Cardiac septum (tissue), 1 donor: ENCODE measurements at regions not wholly inside any gene's neighbourhood (a gene's known extent, or its start where the extent isn't known, plus 50 kb on each side); places are given as distances from the start of the nearest gene placed in this dataset.
"Not testable (repeated sequence)": the region's sequence is repeated elsewhere in the genome, so short reads cannot be mapped to it uniquely, and the experiment has no call there.

ENCODE experiments used
- DNase-seq: peaks from one replicate; pipeline ENCODE4 v3.0.0-alpha.2; 2020; ENCODE audit warnings: low spot score
- intact Hi-C: fragments of 100-400 bp; cut with DNase I; formaldehyde crosslinking; loops from one replicate; pipeline ENCODE4 v1.14.0; 2022
- donor health status: DM: no; HTN: no; CAD: no.

- intact Hi-C loops: not testable (repeated sequence)
- peak; percentile 51 for DNase-seq
Observed at GRCh38 chr10:78444741-78445140, 411.1 kb downstream of the RPS24 start.

DNA sequence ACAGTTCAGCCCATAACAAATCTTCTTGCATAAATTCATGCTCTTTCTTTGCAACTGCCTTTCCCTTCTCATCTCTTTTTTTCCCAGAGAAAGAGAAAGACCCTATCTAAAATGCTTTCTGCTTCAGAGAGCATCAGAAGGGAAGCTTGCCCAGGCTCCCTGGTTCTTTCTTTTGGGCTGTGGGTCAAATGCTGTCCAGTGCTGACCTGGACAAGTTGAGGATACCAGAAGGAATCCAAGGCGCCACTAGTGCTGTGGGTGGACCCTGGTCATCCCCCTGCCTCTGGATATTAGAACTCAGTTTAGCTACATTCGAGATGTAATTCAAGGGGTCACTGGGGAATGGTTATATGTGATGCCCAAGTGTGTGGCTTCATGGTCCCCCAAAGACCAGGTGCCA is 411.6 kb downstream of the RPS24 start:
- intact Hi-C loops: no loop called here
- DNase-seq: no peak

DNA sequence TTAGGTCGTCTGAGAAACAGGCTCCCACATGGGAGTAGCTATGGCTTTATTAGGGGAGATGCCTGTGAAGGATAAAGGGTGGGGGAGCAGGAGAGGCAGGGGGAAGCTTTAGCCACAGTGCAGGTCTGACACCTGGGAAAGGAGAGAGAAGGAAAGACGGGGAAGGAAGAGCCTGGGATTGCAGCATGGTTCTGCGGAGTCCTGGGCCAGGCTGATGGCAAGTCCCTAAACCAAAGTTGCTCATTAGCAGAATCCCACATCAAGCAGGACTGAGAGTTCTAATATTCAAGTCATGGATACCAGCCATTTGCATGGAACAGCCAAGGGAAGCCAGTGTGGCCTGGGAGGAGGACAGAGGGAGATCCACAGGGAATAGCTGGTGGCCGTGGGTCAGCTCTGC is 414.8 kb downstream of the RPS24 start:
- no peak for DNase-seq

DNA sequence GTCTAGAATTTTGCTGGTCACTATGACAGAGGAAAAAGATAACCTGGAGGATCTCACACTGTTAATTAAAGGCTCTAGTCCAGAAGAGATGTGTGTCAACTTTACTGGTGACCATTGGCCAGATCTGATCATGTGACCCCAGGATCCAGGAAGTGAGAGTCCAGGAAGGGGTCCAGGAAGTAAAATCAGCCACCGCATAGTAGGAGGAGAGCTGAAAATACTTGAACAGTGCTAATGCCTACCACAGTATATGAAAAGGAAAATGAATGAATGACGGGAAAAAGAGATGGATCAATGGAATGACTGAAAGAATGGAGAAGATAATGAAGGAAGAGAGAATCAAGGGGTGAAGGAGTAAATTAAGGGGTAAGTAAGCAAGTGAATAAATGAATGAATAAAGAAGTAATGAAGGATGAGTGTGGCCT is 415.3 kb downstream of the RPS24 start:
- intact Hi-C loops: no loop called here

More for the DNA sequence above, 414.8 kb downstream of the RPS24 start:
- intact Hi-C loops: no loop called here

DNA sequence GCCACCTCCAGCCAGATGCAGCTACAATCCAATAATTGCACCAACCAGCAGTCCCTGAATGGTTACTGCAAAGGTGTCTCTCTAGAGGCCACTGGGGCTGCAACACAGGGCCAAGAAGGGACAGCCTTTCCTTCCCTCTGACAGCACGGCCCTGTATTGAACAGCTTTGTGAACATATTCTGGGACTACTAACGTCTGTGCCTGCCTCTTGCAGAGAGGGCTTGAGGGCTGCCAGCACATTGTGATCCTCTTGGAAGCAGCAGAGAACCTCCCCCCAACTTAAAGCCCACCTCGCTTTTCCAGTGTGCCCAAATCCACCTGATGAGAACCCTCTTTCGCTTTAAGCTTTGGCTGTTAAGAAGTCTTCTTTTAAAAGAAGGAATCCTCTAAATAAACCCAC is 415.9 kb downstream of the RPS24 start:
- intact Hi-C loops: no loop called here
- peak; percentile 12 for DNase-seq

More for the DNA sequence above, 415.3 kb downstream of the RPS24 start:
- no peak for DNase-seq

GRCh38 chr10:78450239-78450638 is 416.6 kb downstream of the RPS24 start:
- intact Hi-C loops: no loop called here
- DNase-seq: peak; percentile 20

- intact Hi-C loops: no loop called here
- peak; percentile 56 for DNase-seq
Observed at GRCh38 chr10:78450807-78451485, 417.3 kb downstream of the RPS24 start.

- intact Hi-C loops: no loop called here
- peak; percentile 60 for DNase-seq
Observed at GRCh38 chr10:78451592-78451991, 417.9 kb downstream of the RPS24 start.

GRCh38 chr10:78454123-78454645 is 420.5 kb downstream of the RPS24 start:
- DNase-seq: no peak
- intact Hi-C loops: no loop called here

DNA sequence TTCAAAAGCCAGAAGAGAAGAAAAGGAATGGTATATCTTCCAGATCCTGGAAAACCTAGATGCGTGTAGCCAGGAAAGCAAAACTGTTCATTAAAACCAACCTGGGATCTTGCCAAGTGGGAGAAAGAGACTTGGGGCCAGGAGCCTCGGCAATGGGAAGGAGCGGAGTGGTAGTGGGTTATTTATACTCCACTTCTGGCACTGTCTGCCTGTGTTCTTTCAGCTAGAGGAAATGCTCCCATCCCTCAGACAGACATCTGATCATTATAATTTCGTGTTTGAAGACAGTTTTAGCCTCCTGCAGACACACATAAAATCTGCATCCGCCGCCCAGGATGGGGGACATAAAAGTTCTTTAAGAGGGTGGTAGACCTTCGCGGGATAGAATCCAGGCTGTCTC is 421.6 kb downstream of the RPS24 start:
- DNase-seq: no peak
- intact Hi-C loops: no loop called here

GRCh38 chr10:78455811-78456210 is 422.1 kb downstream of the RPS24 start:
- intact Hi-C loops: no loop called here
- no peak for DNase-seq

GRCh38 chr10:78456649-78457400 is 423.2 kb downstream of the RPS24 start:
- DNase-seq: no peak
- intact Hi-C loops: no loop called here

DNA sequence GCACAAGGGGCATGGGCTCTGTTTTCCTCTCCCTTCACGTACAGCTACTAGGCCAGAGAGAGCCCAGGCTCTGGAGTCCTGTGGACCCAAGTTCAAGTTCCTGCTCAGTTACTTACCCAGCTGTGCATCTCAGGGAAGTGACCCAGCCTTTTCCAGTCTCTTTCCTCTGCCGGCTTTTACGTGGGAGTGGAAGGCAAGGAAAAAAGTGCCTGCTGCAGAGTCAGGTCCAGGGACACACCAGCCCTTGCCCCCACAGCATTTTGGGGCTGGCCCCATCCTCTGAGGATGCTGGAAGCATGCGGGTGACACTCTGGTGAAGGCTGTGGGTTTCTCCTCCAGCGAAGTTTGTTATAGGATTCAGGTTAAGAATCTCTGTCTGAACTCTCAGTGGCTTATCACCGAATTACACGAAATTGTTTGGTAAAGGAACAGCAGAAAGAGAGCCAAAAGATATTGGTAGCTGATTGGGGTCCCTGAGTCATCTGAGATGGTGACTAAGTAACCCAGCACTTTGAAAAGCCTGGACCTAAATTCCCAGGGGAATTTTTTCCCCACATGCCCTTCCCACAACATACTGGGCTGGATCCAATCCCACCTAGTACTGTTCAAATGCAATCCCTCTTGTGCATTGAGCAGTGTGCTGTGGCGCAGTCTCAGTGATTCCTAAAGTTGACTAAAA is 424.3 kb downstream of the RPS24 start:
- intact Hi-C loops: no loop called here
- DNase-seq: peak; percentile 29

DNA sequence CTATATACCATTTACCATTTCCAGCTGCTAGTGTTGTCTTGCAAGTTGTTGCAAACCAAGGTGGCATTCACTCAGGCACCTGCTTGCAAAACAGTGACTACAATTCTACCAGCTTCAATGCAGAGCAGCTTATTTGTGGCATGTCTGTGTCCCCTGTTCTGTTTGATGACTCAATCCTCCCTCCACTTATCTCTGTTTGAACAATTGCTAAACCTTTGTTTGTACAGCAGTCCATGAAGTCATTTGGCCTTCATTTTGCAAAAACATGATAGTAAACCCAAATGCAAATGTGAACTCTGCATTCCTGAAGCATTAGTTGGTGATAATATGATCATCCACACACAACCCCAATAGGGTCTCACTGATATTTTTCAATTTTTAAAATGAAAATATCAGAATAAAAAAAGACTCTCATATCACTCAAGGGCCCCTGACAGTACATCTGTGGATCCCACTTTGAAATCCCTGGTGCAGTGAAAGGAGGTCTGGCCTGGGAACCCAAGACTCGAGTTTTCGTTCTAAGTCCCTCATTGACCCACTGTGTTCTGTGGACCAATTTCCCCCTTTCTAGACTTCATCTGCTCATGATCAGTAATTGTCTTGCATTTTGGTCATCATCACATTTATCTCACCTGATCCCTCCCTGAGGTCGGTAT is 425.4 kb downstream of the RPS24 start:
- intact Hi-C loops: no loop called here

GRCh38 chr10:78459639-78460037 is 426.0 kb downstream of the RPS24 start:
- intact Hi-C loops: no loop called here
- peak; percentile 20 for DNase-seq

More for the DNA sequence above, 425.4 kb downstream of the RPS24 start:
- DNase-seq: peak; percentile 15

DNA sequence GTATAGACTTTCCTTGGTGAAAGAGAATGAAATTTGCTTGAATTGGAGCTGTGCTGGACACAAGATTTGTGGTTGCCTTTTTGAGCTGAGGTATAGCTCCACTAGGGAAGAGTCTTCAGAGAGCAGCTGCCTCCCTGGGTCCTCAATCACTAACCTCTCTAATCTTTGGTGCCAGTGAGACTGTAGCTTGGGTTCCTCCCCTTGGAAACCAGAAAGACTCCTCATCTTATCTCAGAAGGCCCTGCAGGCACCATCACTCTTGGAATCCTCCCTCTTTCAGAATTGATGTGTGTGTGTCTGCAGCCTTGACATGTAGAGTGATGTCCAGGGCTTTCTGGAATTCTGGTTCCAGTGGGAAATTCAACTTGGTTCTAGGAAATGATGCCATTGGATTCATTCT is 426.5 kb downstream of the RPS24 start:
- intact Hi-C loops: no loop called here
- DNase-seq: peak; percentile 7

DNA sequence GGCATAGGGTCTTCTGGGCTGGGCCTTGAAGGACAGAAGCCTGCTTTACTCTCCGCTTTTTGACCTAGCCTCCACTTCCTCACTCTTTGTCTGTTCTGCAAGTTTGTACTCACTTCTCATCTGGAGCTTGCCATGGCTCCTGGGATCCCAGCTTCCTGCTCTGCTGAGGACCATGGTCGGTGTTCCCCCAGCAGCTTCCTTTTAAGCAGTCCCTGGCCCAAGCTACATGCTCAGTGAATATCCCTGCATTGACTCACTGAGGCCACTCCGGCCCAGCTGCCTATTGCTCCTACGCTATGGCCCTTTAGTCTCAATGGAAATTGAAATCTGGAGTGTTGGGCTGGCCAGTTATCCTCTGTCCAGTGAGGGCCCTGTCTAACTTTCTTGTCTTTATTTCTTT is 427.7 kb downstream of the RPS24 start:
- DNase-seq: peak; percentile 31
- intact Hi-C loops: no loop called here

DNA sequence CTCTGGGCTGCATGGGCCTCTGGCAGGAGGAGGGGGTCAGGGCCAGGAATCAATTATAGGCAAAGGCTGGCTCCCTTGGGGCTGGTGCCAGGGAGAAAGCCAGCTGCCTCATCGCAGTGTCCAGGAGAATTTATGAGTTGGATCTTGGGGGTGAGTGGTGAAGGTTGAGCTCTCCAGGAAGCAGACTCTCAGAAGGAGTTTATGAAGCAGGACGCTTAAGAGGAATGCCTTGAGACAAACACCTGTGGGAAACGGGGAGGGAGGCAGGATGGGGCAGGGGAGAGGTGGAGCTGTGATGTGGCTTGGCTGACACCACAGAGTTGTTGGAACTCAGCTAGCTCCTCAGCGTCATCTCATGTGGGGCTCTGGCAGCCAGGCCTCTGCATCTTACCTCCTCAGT is 428.5 kb downstream of the RPS24 start:
- peak; percentile 39 for DNase-seq
- intact Hi-C loops: no loop called here

DNA sequence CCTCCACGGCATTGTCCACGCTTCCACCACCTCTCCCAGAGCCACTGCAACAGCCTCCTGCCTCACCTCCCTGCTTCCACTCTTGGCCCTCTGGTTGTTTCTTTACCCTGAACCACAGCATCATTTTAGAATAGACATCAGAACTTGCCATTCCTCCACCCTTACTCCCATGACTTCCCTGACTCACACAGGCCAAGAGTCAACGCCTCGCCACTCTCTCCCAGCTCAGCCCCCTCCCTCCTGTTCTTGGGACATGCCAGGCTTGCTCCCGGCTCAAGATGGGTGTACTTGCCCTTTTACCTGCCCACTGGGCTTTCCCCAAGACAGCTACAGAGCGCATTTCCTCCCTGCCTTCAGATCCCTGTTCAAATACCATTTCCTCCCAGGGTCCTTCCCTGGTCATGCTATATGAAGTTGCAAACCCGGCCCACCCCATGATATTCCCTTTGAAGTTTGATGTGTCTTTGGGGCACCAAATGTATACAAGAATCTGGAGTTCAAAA is 429.1 kb downstream of the RPS24 start:
- intact Hi-C loops: no loop called here
- peak; percentile 26 for DNase-seq
